ENCODE measurements at regions not wholly inside any gene's neighbourhood (a gene's known extent, or its start where the extent isn't known, plus 50 kb on each side); places are given as distances from the start of the nearest gene placed in this dataset.

DNA sequence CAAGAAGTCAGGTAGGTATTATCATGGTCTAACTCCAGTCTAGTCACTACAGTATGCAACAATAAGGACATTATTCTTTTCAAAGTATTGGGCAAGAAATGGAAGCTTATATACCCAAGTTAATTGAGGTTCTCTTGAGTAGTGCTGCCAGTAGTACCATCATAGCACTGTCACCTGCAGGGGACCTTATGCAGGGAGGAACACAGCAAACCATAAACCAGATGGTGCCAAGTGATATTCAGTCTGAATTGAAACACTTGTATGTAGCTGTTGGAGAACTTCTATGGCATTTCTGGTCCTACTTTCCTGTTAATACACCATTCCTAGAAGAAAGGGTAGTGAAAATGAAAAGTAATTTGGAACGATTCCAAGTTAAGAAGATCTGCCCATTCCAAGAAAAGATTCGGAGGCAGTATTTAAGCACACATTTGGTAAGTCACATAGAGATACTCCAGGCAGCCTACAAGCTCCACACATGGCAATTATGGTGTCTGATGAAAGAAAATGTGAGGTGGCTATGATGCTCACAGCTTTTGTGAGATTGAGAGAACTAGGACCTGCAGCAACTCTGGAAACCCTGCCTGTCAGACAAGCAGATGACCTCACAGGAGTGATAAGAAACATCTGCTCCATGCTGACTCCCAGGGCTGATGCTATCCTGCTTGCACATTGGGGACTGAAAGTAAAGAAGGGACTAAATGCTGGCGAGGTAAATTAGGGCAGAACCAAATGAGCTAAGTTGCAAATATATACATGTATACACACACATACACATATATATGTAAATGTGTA lies 174.7 kb downstream of the MC4R start:
- TF ChIP-seq, protein P1, sequence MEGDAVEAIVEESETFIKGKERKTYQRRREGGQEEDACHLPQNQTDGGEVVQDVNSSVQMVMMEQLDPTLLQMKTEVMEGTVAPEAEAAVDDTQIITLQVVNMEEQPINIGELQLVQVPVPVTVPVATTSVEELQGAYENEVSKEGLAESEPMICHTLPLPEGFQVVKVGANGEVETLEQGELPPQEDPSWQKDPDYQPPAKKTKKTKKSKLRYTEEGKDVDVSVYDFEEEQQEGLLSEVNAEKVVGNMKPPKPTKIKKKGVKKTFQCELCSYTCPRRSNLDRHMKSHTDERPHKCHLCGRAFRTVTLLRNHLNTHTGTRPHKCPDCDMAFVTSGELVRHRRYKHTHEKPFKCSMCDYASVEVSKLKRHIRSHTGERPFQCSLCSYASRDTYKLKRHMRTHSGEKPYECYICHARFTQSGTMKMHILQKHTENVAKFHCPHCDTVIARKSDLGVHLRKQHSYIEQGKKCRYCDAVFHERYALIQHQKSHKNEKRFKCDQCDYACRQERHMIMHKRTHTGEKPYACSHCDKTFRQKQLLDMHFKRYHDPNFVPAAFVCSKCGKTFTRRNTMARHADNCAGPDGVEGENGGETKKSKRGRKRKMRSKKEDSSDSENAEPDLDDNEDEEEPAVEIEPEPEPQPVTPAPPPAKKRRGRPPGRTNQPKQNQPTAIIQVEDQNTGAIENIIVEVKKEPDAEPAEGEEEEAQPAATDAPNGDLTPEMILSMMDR (CRISPR knock-in tag; IDR thresholded peaks at IDR 0.05): no peak
- no peak for TF ChIP-seq MAZ (IDR thresholded peaks at IDR 0.05; ENCODE audit: borderline replicate concordance, low read depth, low read length)
- no peak for TF ChIP-seq MAZ (CRISPR knock-in tag; IDR thresholded peaks at IDR 0.05; ENCODE audit: low read depth)
- TF ChIP-seq, protein P2, sequence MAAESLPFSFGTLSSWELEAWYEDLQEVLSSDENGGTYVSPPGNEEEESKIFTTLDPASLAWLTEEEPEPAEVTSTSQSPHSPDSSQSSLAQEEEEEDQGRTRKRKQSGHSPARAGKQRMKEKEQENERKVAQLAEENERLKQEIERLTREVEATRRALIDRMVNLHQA (CRISPR knock-in tag; IDR thresholded peaks at IDR 0.05): no peak
- TF ChIP-seq JUND (CRISPR knock-in tag; IDR thresholded peaks at IDR 0.05): no peak
- TF ChIP-seq ZNF224 (CRISPR knock-in tag; IDR thresholded peaks at IDR 0.05): no peak
- no peak for TF ChIP-seq SRF (IDR thresholded peaks at IDR 0.05; ENCODE audit: low read depth, low read length)
